ENCODE measurements at regions not wholly inside any gene's neighbourhood (a gene's known extent, or its start where the extent isn't known, plus 50 kb on each side); places are given as distances from the start of the nearest gene placed in this dataset.

- intact Hi-C loops (cut with DNase I; ENCODE audit: low total_unique reads), result no loop called here
- H3K9me3 ChIP-seq, result peaks cover 0 to 14% (median 0%) of the 10 kb centered on the region in 8 donors
- no peak for TF ChIP-seq CTCF (IDR thresholded peaks at IDR 0.05 in 8 of 11, conservative IDR thresholded peaks at IDR 0.05 in 3 of 11)
- TF ChIP-seq POLR2AphosphoS5 (IDR thresholded peaks at IDR 0.05), result no peak
- TF ChIP-seq POLR2A (IDR thresholded peaks at IDR 0.05), result no peak
- WGBS, 5 donors, result 76 to 92% (median 87%) methylated on average over 4 of the region's 4 CpGs
- H3K4me3 ChIP-seq, result no peak overlapping the region
- no peaks in the 10 kb centered on the region for H3K4me1 ChIP-seq
- H3K36me3 ChIP-seq, result no peaks in the 10 kb centered on the region
- H3K27ac ChIP-seq, result no peak overlapping the region
- DNase-seq, result no peak
- no peaks in the 10 kb centered on the region for H3K27me3 ChIP-seq (replicated peaks in 1 of 7)
Measured at GRCh38 chr13:34035178-34035577, 217.2 kb downstream of the RFC3 start.

- DNase-seq, result no peak
- intact Hi-C loops (cut with DNase I; ENCODE audit: low total_unique reads), result no loop called here
- no peak for TF ChIP-seq POLR2AphosphoS5 (IDR thresholded peaks at IDR 0.05)
- no peak for TF ChIP-seq POLR2A (IDR thresholded peaks at IDR 0.05)
- TF ChIP-seq CTCF (IDR thresholded peaks at IDR 0.05 in 8 of 11, conservative IDR thresholded peaks at IDR 0.05 in 3 of 11), result no peak
- H3K4me1 ChIP-seq, result no peaks in the 10 kb centered on the region
- H3K4me3 ChIP-seq, result no peak overlapping the region
- H3K27me3 ChIP-seq (replicated peaks in 1 of 7), result no peaks in the 10 kb centered on the region
- 80 to 93% (median 87%) methylated on average over 3 of the region's 3 CpGs for WGBS, 5 donors
- peaks cover 0 to 14% (median 0%) of the 10 kb centered on the region in 8 donors for H3K9me3 ChIP-seq
- no peaks in the 10 kb centered on the region for H3K36me3 ChIP-seq
- H3K27ac ChIP-seq, result no peak overlapping the region
Measured at GRCh38 chr13:34035676-34036325, 217.9 kb downstream of the RFC3 start.

- Histone ChIP-seq H3K9me3 (peaks cover 0 to 14% (median 0%) of the 10 kb centered on the region in 8 donors), H3K4me1 (no peaks in the 10 kb centered on the region), H3K36me3 (no peaks in the 10 kb centered on the region), H3K4me3 (no peak overlapping the region), H3K27ac (no peak overlapping the region), H3K27me3 (replicated peaks in 1 of 7) (no peaks in the 10 kb centered on the region)
- DNase-seq, result no peak
- 79 to 86% (median 82%) methylated on average over 7 of the region's 7 CpGs for WGBS, 5 donors
- no peak for TF ChIP-seq CTCF (IDR thresholded peaks at IDR 0.05 in 8 of 11, conservative IDR thresholded peaks at IDR 0.05 in 3 of 11)
- no peak for TF ChIP-seq POLR2A (IDR thresholded peaks at IDR 0.05)
- TF ChIP-seq POLR2AphosphoS5 (IDR thresholded peaks at IDR 0.05), result no peak
- intact Hi-C loops (cut with DNase I; ENCODE audit: low total_unique reads), result no loop called here
Measured at GRCh38 chr13:34037636-34038540, 219.9 kb downstream of the RFC3 start.

GRCh38 chr13:34038541-34039068 is 220.7 kb downstream of the RFC3 start:
- Histone ChIP-seq H3K9me3 (peaks cover 0 to 14% (median 0%) of the 10 kb centered on the region in 8 donors), H3K4me1 (no peaks in the 10 kb centered on the region), H3K4me3 (no peak overlapping the region), H3K27me3 (replicated peaks in 1 of 7) (no peaks in the 10 kb centered on the region), H3K36me3 (no peaks in the 10 kb centered on the region), H3K27ac (no peak overlapping the region)
- 69 to 77% (median 70%) methylated on average over 5 of the region's 5 CpGs for WGBS, 5 donors
- intact Hi-C loops (cut with DNase I; ENCODE audit: low total_unique reads), result no loop called here
- DNase-seq, result no peak
- TF ChIP-seq CTCF (IDR thresholded peaks at IDR 0.05 in 8 of 11, conservative IDR thresholded peaks at IDR 0.05 in 3 of 11) (no peak), POLR2AphosphoS5 (IDR thresholded peaks at IDR 0.05) (no peak), POLR2A (IDR thresholded peaks at IDR 0.05) (no peak)

Measured in spleen (tissue), 11 donors.